Right atrium auricular region (tissue), 2 donors: ENCODE measurements at regions not wholly inside any gene's neighbourhood (a gene's known extent, or its start where the extent isn't known, plus 50 kb on each side); places are given as distances from the start of the nearest gene placed in this dataset.

Experiments used
- DNase-seq: peaks from one replicate; pipeline ENCODE4 v3.0.0-alpha.2; 2019; ENCODE audit warnings: low spot score
- H3K27ac ChIP-seq, 2 donors: fragments of 200-600 bp; sonication (generic); 1 replicate in 1 of 2; 2 replicates in 1 of 2; pipeline ENCODE4 v1.5.1; 2016 to 2019
- H3K27me3 ChIP-seq, 2 donors: fragments of 200-600 bp; sonication (generic); one replicate each; pipeline versions ENCODE4 v1.5.1 to v1.6.0; 2017 to 2019
- H3K36me3 ChIP-seq: fragments of 200-600 bp; sonication (generic); one replicate; pipeline ENCODE4 v1.5.1; 2016
- H3K4me1 ChIP-seq, 2 donors: fragments of 200-600 bp; sonication (generic); one replicate each; pipeline versions ENCODE4 v1.5.1 to v1.6.0; 2017 to 2019
- H3K4me3 ChIP-seq, 2 donors: fragments of 200-600 bp; sonication (generic); 1 replicate in 1 of 2; 2 replicates in 1 of 2; pipeline ENCODE4 v1.5.1; 2017 to 2019; ENCODE audit warnings: mild to moderate bottlenecking in 1 of 2, moderate library complexity in 1 of 2
- H3K9me3 ChIP-seq, 2 donors: fragments of 200-600 bp; sonication (generic); one replicate each; pipeline ENCODE4 v1.5.1; 2019
- CTCF ChIP-seq, 2 donors: fragments of 200-600 bp; sonication (generic); IDR thresholded peaks; one replicate each; pipeline ENCODE4 v1.5.1; 2019; ENCODE audit warnings: antibody characterized with exemption in 2 of 2

- Histone ChIP-seq H3K27me3 (no peaks in the 10 kb centered on the region), H3K4me1 (no peaks in the 10 kb centered on the region), H3K27ac (no peak overlapping the region), H3K36me3 (no peaks in the 10 kb centered on the region), H3K9me3 (no peaks in the 10 kb centered on the region), H3K4me3 (no peak overlapping the region)
- no peak for TF ChIP-seq CTCF (IDR thresholded peaks at IDR 0.05)
- DNase-seq, result no peak
These were observed 278.3 kb downstream of the RAP2B start for GRCh38 chr3:153440311-153440710.

GRCh38 chr3:153442386-153442785 lies 280.4 kb downstream of the RAP2B start:
- Histone ChIP-seq H3K4me3 (no peak overlapping the region), H3K4me1 (no peaks in the 10 kb centered on the region)
- no peak for TF ChIP-seq CTCF (IDR thresholded peaks at IDR 0.05)

GRCh38 chr3:153442799-153443487 lies 280.9 kb downstream of the RAP2B start:
- TF ChIP-seq CTCF (IDR thresholded peaks at IDR 0.05), result no peak

More at GRCh38 chr3:153442386-153442785, 280.4 kb downstream of the RAP2B start:
- Histone ChIP-seq H3K9me3 (no peaks in the 10 kb centered on the region), H3K27ac (no peak overlapping the region), H3K36me3 (no peaks in the 10 kb centered on the region), H3K27me3 (no peaks in the 10 kb centered on the region)
- DNase-seq, result no peak

GRCh38 chr3:153443961-153444360 lies 281.9 kb downstream of the RAP2B start:
- no peak for DNase-seq
- Histone ChIP-seq H3K27ac (no peak overlapping the region), H3K4me1 (no peaks in the 10 kb centered on the region), H3K9me3 (no peaks in the 10 kb centered on the region), H3K27me3 (no peaks in the 10 kb centered on the region), H3K4me3 (no peak overlapping the region), H3K36me3 (no peaks in the 10 kb centered on the region)
- TF ChIP-seq CTCF (IDR thresholded peaks at IDR 0.05), result no peak

More at GRCh38 chr3:153442799-153443487, 280.9 kb downstream of the RAP2B start:
- Histone ChIP-seq H3K27ac (no peak overlapping the region), H3K27me3 (no peaks in the 10 kb centered on the region), H3K4me1 (no peaks in the 10 kb centered on the region), H3K4me3 (no peak overlapping the region), H3K9me3 (no peaks in the 10 kb centered on the region), H3K36me3 (no peaks in the 10 kb centered on the region)
- DNase-seq, result no peak

- Histone ChIP-seq H3K4me3 (no peak overlapping the region), H3K27ac (no peak overlapping the region), H3K9me3 (no peaks in the 10 kb centered on the region), H3K4me1 (no peaks in the 10 kb centered on the region), H3K36me3 (no peaks in the 10 kb centered on the region), H3K27me3 (no peaks in the 10 kb centered on the region)
- TF ChIP-seq CTCF (IDR thresholded peaks at IDR 0.05), result no peak
- DNase-seq, result no peak
These were observed 283.8 kb downstream of the RAP2B start for GRCh38 chr3:153445817-153446216.
